HG02571 (cell line): ENCODE measurements at regions not wholly inside any gene's neighbourhood (a gene's known extent, or its start where the extent isn't known, plus 50 kb on each side); places are given as distances from the start of the nearest gene placed in this dataset.

Experiments used
- ATAC-seq: cut with Tn5 transposase; IDR thresholded peaks from one replicate; pipeline ENCODE4 v1.9.1; 2021; ENCODE audit warnings: mild to moderate bottlenecking, moderate library complexity; ENCODE audit not compliant: unreplicated experiment

DNA sequence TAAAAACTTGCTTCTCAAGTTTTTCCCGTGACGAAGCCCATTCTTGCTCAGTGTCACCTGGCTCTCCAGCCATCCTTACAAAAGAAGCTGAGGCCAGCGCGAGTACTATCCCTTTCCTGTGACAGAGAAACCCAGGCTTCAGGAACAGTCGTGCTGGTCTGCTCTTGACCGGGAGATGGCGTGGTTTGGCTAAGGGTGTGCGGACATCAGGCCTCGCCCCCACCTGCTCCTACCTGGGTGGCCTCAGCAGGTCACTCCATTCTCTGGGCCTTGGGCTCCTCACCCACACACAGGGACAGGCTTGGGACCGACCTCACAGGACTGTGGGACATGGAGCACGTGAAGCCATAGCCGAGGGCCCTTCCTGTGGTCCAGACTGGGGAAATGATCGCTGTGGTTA lies 75.2 kb upstream of the CIBAR2 start:
- ATAC-seq, result no peak

DNA sequence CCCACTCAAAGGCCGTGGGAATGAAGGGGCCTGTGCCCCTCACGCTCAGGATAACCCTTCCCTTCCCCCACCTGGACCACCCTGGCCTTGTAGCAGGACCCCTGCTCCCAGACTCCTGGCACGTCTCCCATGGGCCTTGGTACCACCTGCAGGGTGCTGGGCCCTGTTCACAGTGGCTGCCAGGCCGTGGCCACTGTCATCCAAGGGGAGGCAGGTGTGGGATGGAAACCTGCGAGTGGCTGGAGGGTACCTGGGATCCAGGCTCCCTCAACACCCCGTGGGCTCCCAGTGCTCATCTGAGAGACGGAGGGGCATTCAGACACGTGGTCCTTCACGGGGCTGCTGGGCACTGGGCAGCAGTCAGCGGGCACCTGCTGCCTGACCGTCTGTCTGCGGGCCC lies 75.6 kb upstream of the CIBAR2 start:
- no peak for ATAC-seq

DNA sequence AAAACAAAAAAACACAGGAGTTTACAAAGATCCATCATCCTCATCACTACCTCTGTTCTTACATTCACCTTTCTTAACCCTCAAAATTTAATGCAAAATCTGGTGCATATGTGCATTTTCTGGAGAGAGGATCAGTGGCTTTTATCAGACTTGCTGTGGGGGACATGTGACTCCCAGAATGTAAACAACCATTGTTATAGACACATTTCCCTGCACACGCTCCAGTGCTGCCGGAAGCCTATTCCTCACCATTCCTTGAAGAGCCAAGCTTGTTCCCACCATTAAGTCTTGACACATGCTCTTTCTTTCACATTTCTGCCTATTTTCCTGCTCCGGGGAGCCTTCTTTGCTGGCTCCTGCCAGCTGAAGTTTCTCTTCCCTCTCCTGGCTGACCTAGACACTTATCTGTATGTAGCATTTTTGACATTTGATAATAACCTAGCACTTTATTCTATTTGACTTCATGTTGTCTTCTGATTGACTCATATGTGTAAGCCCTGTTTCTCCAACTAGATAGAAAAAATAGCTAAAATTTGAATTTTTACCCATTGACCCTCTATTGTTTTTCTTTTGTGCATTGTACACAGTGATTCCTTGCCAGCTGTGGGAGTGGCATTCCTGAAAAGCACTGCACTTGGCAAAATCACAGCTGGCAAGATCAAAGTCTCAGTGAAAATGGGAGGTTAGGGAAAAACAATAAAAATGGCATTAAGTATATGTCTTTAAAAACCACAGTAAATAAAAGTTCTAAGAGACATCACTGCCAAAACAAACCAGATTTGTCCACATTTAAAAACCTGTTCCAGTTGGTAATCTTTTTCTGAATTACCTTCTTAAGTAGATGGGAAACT lies 76.8 kb upstream of the CIBAR2 start:
- no peak for ATAC-seq

DNA sequence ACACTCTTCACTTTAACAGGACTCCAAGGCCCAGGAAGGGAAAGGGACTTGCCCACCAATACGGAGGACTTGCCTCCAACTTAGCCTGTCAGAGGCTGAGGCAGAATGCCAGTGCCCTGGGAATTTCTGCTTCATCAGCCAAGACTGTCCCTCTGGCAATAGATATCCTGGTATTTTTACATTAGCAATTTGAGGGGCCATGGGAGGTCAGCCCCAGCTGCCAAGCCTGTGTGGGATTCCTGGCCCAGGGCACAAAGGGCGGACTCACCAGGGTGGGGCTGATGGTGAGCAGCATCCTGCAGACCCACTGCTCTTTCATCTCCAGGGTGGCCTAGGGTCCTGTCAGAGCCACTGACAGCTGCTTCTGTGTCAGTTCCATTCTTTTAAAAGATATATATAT lies 78.3 kb upstream of the CIBAR2 start:
- ATAC-seq, result no peak

DNA sequence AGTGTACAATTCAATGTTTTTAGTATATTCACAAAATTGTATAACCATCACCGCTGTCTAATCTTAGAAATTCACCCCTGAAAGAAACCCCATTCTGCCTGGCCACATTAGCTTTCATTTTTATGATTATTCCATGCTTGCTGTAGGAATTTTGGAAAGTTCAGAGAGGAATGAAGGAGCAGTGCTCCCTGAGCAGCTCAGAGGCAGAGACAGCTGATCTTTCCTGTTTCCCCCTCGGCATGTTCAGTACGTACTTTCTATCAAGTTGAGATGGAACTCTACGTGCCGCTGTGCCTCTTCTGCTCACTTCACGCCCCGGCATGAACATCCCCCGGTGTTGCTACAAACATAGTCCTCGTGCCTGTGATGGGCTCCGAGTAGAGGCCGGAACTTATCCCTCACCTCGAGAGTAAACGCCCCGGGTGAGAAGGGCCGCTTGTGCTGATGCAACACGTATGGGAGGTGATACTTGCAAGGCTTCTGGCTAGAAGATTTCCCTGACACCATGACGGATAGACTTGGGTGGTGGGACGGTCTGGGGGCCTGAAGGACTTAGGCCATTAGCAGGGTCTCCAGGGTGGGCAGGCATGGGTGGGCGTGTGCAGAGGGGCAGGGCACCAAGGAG lies 79.2 kb upstream of the CIBAR2 start:
- no peak for ATAC-seq

DNA sequence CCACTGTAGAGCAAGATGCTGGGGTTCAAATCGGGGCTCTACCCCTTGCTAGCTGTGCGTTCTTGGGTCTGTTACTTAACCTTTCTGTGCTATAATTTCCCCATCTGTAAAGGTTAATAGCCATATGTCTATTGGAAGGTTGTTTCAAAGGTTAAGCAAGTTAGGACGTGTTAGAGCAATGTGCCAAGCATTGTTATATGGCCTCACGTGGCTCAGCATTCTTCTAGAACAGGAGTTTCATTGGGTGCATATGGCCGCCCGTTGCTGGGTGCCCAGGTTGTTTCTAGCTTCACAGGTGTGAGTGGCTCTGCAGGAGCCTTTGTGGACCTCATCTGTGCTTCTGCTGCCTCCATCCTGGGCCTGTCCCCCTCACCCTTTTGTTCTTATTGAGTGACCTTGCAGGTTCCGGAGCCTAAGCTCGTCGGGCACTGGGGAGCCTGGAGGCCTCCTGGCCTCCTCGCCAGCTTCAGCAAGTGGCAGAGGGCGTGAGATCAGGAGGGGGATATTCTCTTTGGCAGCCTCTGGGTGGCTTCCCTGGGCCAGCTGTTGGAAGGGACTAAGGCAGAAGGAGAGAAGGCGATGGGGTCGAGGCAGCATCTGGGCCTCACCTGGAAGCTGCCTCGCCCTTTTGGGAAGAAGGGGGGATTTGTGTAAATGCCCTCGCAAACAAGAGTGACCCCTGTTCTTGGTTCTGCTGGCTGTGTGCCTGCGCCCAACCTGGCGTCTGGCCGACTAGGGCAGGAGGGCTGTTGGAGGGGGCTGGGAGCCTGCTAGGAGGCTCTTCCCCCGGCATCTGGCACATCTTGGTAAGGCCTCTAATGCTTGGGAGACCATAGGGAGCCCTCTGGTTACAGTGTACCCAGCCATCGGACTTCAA lies 80.2 kb upstream of the CIBAR2 start:
- ATAC-seq, result no peak

DNA sequence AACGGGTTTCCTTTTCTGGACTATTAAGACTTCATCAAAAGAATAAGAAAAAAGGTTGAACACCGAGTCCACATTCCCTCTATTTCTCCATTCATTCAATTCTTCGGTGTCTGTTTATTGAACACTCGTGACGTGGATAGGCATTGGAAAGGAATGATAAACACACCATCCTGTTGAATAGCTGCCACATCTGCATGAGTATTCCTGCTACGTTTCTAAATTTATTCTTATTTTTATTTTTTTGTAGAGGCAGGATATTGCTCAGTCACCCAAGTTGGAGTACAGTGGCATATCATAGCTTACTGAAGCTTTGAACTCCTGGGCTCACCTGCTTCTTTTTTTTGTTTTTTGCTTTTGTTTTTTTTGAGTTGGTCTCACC lies 80.8 kb upstream of the CIBAR2 start:
- no peak for ATAC-seq

DNA sequence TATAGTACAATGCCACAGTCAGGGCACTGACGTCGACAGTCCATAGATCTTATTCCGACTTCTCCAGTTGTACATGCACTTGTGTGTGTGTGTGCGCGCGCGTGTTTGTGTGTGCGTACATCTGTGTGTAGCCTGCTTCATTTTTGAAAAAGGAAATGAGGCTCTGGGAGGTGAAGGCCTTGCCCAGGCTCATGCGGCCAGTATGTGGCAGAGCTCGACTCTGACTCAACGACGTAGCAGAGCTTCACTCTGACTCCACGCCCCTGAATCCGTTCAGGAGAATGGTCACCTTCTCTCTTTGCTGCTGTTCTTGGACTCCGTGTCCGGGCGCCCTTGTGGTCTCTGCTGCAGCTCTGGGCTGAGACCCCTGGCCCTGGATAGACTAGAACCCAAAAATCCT lies 81.6 kb upstream of the CIBAR2 start:
- ATAC-seq, result no peak

DNA sequence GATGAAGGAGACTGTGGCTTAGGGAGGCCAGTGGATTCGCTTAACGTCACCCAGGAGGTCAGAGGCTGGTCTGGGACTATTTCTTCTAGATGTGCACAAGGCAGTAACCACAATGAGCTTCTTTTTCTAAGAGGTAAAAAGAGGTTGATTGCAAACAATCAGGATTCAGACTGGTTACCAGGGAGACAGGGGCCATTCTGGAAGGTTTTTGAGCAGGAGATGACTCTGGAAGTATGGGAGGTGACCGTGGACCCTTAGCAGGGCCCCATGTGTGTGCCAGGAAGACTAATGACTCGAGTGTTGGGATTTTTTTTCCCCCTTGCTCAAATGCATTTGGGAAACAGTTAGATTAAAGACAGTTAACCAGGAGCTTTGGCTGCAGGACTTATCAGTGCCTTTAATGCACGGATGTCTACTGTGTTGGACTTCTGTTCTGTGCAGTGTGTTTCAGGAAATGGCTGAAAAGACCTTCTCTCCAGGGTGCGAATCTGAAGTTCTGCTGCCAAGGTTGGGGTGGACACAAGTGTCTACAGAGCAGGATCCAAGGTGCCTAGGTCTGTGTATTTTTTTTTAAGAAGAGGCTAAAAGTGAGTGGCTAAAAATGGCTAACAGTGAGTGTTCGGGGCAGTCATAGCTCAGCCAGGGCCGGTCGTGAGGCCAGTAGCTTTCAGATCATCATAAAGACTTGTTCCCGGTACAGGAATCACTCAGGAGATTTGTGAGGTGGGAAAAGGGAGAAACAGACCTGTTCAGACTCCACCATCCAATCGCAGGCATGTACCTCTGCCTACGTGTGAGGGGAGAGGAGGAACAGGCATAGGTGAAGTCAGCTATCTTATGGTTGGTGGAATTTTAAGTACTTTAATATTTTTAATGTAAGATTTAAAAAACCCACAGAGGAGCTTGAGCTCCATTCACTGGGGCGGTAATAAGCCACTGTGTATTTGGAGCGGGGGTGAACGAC lies 82.3 kb upstream of the CIBAR2 start:
- ATAC-seq, result no peak

DNA sequence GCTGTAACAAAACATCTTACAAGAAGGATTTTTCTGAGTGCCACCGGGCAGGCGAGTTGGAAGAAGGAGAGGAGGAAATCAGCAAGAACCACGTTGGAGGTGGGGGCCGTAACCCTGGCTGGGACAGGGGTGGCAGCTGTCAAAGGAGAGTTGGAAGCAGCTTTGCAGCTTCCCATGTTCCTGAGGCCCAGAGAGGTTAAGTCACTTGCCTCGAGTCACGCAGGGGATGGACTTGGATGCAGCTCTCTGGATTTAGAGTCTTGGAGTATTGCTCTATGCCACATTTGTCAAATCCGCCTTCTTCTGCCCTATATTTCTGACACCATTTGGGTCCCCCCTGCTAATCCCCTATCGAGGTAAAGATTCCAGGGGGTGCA lies 83.0 kb upstream of the CIBAR2 start:
- no peak for ATAC-seq

DNA sequence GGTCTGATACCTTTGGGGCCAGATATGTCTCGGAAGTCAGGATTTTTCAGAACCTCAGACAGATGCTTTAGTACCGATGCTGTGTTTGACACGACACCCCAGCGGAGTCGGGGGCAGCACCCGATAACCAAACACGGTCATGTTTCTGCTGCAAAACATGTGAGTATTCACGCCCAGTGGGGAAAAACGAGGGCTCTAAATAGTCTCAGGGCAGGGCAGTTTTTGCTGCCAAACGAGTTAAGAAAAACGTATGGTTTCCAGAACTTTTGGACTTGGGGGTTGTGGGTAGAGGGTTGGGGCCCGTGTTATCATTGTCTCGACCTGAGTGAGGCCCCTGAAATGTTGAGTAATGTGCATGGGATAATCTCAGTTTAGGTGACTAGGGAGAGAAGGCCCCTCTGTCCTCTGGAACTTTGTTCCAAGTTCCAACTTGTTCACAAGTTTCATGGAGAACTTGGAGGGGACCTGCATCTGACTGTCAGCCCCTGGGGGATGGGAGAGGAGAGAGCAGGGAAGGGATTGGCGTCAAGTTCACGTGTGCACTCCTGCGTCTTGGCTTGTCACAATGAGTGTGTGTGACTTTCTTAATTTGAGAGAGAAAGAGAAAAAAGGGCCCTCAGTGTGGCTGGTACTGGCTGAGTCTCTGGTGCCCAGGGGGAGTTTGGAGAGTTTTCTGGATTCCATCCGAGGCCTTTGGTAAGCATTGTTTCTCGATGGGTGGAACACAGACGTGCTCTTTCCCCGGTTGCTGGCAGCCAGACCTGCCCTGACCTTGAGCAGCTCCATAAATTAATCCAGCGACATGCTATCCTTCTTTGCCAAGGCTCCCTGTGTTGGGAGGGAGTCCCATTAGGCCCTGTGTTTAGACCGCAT lies 83.9 kb upstream of the CIBAR2 start:
- ATAC-seq, result no peak

DNA sequence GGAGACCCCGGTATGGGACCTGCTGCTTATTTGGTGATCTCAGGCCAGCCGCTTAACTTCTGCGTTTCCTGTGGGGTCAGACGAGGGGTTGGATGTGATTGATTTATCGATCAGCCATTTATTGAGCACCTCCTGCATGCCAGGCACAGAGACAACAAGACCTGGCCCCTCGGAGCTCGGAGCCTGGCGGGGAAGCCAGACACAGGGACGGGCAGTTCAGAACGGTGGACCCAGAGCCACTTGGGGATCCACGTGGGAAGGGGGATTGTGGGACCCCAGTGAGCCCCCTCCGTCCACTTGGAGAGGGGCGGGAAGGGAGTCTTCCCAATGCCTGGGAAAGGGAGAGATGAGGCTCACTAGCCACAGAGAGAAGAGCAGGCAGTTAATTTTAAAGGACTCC lies 84.7 kb upstream of the CIBAR2 start:
- no peak for ATAC-seq

DNA sequence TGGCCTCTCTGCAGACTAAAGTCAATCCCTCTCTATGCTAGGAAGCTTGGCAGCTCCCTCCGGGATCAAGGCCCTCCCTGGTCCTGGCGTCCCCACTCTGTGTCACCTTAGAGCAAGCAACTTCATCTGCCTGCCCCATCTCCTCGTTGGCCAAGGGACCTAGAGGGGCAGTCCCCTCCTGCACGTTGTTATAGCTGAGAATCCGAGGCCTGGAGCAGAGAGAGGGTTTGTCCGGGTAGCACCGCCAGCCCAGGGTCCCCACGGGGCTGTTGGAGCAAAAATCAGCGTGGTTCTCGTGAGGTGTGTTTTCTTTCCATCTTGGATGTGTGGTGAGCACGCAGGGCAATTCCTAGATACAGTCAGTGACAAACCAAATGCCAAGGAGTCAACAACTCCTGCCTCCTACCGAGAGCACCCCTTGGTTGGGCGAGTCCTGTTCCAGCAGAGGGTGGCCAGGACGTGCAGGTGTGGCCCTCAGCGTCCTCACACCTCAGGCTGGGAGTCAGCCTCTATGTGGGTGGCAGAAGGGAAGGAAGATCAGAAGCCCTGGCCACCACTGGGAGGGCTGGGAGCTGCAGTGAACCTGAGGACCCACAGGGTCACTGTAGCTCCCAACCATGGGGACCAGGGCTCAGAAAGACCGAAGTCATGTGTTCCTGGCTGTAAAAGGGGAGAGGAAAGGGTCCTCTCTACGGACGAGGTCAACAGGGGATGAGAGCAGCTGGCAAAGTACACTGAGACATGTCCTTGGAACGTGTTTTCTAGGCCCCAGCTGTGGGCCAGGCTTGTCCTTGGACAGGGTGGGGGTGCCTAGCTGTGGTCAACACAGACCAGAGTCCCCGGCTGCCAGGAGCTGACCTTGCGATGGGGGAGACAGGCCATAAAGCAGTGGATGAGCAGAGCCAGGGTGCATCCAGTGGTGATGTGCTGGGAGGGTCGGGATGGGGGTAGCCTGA lies 85.6 kb upstream of the CIBAR2 start:
- ATAC-seq, result no peak

DNA sequence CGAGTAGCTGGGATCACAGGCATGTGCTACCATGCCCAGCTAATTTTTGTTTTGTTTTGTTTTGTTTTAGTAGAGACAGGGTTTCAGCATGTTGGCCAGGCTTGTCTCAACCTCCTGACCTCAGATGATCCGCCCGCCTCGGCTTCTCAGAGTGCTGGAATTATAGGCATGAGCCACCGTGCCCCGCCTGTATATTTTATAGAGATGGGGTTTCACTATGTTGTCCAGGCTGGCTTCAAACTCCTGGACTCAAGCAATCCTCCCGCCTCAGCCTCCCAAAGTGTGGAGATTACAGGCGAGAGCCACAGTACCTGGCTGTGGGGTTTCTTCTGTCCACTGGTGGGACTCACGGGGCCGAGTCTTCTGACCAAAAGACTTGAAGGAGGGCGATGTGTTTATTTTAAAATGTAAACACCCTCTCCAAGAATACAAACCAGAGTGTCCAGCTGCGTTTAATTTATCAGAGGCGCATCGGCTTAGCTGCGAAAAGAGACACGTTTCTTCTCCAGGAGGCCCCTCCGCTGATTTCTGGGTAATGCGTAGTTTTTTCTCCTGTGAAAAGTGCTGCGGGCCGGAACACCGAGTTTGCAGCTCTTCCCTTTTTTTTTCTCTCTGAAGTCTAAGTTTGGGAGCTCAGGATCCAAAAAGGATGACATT lies 86.9 kb upstream of the CIBAR2 start:
- no peak for ATAC-seq

DNA sequence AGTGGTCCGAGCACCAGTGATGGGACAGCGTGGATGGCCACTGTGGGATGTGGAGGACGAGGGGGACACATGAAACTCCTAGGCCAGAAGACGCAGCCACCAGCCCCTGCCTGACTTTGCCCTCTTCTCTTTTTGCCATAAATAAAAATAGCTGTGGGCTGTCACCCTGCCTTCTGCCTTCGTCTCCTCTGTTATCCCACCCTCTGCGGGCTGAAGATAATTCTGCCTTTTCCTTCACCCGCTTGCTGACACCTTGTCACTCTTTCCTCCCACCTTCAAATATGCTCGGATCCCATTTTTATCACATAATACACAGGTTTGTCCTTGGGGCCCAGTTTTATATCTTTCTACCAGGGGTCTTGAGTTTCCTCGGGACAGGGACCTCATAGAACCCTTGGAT lies 87.6 kb upstream of the CIBAR2 start:
- ATAC-seq, result no peak

DNA sequence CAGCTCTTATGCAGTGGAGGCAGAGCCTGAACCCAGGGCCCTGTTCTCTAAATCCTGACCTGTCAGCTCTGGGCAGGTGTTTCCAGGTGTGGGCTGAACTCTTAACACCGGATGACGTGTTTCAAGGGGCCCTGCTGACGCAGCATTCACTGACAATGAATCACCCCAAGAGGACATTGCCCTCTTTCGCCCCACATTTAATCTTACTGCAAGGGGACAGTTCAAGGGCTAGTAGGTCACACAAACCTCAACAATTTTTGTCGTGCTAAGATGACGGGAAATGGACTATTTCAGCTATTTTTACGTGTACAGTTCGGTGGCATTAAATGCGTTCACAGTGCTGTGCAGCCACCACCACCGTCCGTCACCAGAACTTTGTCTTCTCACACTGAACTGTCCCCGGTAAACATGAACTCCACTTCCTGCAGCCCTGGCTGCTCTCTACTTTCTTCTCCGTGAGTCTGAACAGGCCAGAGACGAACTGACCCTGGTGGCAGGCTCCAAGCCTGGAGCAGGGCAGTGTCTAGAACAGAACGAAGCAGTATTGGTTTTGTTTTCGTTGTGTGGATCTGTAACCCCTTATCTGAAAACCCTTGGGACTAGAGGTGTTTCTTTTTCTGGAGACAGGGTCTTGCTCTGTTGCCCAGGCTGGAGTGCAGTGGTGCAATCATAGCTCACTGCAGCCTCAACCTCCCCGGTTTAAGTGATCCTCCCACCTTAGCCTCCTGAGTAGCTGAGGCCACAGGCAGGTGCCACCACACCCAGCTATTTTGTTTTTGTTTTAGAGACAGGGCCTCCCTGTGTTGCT lies 88.4 kb upstream of the CIBAR2 start:
- ATAC-seq, result no peak

DNA sequence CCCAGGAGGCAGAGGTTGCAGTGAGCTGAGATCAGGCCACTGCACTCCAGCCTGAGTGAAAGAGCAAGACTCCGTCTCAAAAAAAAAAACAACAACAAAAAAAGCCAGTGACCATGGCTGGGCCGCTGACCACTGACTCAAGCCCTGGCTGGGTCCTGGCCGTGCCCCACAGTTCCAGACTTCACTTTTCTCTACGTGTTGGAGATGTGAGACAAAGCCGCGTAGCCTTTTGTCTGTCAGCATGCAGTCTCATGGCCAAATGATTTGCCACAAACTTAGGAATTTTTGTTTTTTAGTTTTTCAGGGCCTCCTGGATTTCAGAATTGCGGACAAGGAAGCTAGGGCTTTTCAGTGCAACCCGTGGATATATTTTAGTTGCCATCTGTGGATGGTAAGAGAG lies 89.3 kb upstream of the CIBAR2 start:
- ATAC-seq, result no peak
